ENCODE measurements at regions not wholly inside any gene's neighbourhood (a gene's known extent, or its start where the extent isn't known, plus 50 kb on each side); places are given as distances from the start of the nearest gene placed in this dataset.

DNA sequence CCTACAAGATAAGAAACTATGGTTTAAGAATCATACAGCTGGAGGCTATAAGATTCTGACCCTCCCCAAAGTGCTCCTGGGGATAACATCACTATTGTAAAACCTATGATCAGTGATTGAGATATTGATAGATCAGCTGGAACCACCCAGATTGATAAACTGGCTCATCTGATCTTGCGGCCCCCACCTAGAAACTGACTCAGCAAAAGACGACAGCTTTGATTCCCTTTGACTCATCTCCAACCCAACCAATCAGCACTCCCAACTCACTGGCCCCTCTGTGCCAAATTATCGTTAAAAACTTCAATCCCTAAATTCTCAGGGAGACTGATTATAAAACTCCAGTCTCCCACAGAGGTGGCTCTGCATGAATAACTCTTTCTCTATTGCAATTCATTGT lies 106.4 kb downstream of the SCP2D1 start:
- POLR2A ChIA-PET: no interaction called here
- peaks cover 0 to 6% (median 0%) of the 10 kb centered on the region in 9 donors for H3K9me3 Mint-ChIP-seq
- no peaks in the 10 kb centered on the region for H3K36me3 Mint-ChIP-seq
- H3K27me3 Mint-ChIP-seq: peaks cover 0 to 15% (median 1%) of the 10 kb centered on the region in 5 donors
- no peak for DNase-seq
- no peak overlapping the region for H3K27ac Mint-ChIP-seq
- H3K4me1 Mint-ChIP-seq: no peaks in the 10 kb centered on the region
- no peak for ATAC-seq
- no peak overlapping the region for H3K4me3 Mint-ChIP-seq

DNA sequence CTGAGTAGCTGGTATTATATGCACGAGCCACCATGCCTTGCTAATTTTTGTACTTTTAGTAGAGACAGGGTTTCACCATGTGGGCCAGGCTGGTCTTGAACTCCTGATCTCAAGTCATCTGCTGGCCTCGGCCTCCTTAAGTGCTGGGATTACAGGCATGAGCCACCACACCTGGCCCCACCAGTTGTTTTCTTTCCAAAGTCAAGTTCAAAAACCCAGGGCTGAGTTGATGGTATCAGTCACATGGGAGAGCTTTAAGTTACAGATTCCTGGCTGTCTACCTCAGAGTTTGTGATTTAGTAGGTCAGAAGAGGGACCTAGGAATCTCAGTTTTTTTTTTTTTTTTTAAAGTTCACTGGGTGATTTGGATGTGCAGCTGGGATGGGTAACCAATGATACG lies 107.7 kb downstream of the SCP2D1 start:
- ATAC-seq (no peak), DNase-seq (no peak)
- Mint-ChIP-seq H3K27me3 (peaks cover 0 to 9% (median 2%) of the 10 kb centered on the region in 5 donors), H3K27ac (no peak overlapping the region), H3K36me3 (no peaks in the 10 kb centered on the region), H3K4me1 (no peaks in the 10 kb centered on the region), H3K9me3 (peaks cover 0 to 3% (median 0%) of the 10 kb centered on the region in 9 donors), H3K4me3 (no peak overlapping the region)
- POLR2A ChIA-PET: no interaction called here

GRCh38 chr20:18922251-18922650 lies 108.7 kb downstream of the SCP2D1 start:
- Mint-ChIP-seq H3K27me3 (peaks cover 1 to 9% (median 4%) of the 10 kb centered on the region in 5 donors), H3K9me3 (peaks cover 0 to 3% (median 0%) of the 10 kb centered on the region in 9 donors), H3K4me3 (no peak overlapping the region), H3K36me3 (no peaks in the 10 kb centered on the region), H3K4me1 (no peaks in the 10 kb centered on the region), H3K27ac (no peak overlapping the region)
- POLR2A ChIA-PET: no interaction called here
- ATAC-seq (no peak), DNase-seq (no peak)

GRCh38 chr20:18922898-18923297 lies 109.3 kb downstream of the SCP2D1 start:
- no peak for DNase-seq
- POLR2A ChIA-PET: no interaction called here
- peaks cover 0 to 3% (median 0%) of the 10 kb centered on the region in 9 donors for H3K9me3 Mint-ChIP-seq
- no peaks in the 10 kb centered on the region for H3K4me1 Mint-ChIP-seq
- ATAC-seq: no peak
- H3K4me3 Mint-ChIP-seq: no peak overlapping the region
- H3K36me3 Mint-ChIP-seq: no peaks in the 10 kb centered on the region
- H3K27ac Mint-ChIP-seq: no peak overlapping the region
- H3K27me3 Mint-ChIP-seq: peaks cover 1 to 9% (median 4%) of the 10 kb centered on the region in 5 donors

DNA sequence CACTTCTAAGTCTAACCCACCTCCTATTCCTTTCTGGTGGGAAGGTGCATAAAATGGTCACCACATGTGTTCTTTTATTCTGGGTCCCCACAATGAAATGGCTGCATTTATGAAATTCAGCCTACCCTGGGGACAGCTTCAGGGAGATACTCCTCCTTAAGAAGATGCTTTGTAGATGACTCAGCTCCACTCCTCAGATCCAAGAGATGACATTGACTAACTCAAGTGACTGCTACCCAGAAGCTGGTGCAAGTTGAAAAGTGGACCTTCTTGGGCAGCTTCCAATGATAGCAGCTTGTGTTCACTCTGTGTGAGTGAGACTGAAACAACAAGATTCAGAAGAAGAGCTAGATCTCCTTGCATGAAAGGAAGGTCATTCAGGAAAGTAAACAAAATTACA lies 113.4 kb downstream of the SCP2D1 start:
- Mint-ChIP-seq H3K4me1 (peaks cover 0 to 2% (median 0%) of the 10 kb centered on the region in 4 donors), H3K27ac (no peak overlapping the region), H3K9me3 (peaks cover 0 to 4% (median 0%) of the 10 kb centered on the region in 9 donors), H3K27me3 (peaks cover 1 to 9% (median 6%) of the 10 kb centered on the region in 5 donors), H3K4me3 (no peak overlapping the region), H3K36me3 (no peaks in the 10 kb centered on the region)
- DNase-seq (no peak), ATAC-seq (no peak)
- POLR2A ChIA-PET: no interaction called here

GRCh38 chr20:18928626-18929025 lies 115.0 kb downstream of the SCP2D1 start:
- POLR2A ChIA-PET: no interaction called here
- H3K27me3 Mint-ChIP-seq: peaks cover 1 to 9% (median 6%) of the 10 kb centered on the region in 5 donors
- DNase-seq: no peak
- H3K4me3 Mint-ChIP-seq: no peak overlapping the region
- no peak overlapping the region for H3K27ac Mint-ChIP-seq
- H3K9me3 Mint-ChIP-seq: peaks cover 0 to 4% (median 0%) of the 10 kb centered on the region in 9 donors
- peaks cover 0 to 8% (median under 1%) of the 10 kb centered on the region in 4 donors for H3K4me1 Mint-ChIP-seq
- H3K36me3 Mint-ChIP-seq: no peaks in the 10 kb centered on the region
- no peak for ATAC-seq

- no peak overlapping the region for H3K27ac Mint-ChIP-seq
- H3K36me3 Mint-ChIP-seq: no peaks in the 10 kb centered on the region
- H3K4me1 Mint-ChIP-seq: peaks cover 0 to 8% (median under 1%) of the 10 kb centered on the region in 4 donors
- ATAC-seq: no peak
- H3K9me3 Mint-ChIP-seq: peaks cover 0 to 5% (median 0%) of the 10 kb centered on the region in 9 donors
- no peak for DNase-seq
- POLR2A ChIA-PET: no interaction called here
- no peak overlapping the region for H3K4me3 Mint-ChIP-seq
- peaks cover 0 to 8% (median 2%) of the 10 kb centered on the region in 5 donors for H3K27me3 Mint-ChIP-seq
Measured at GRCh38 chr20:18929800-18930199, 116.2 kb downstream of the SCP2D1 start.

DNA sequence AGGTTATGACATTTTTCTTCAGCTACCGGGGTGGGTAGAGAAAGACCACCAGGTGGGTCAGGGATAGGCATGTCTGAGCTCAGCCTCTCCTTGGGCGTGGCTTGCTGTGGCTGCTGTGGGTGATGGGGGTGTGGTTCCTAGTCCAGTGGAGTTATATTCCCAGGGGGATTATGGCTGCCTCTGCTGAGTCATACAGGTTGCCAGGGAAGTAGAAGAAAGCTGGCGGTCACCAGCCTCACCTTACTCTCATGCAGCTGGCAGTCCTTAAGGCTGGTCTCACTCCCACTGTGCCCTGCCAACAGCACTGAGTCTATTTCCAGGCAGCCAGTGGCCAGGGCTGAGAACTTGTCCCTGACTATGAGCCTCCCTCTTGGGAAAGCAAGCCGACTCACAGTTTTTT lies 130.0 kb downstream of the SCP2D1 start:
- peaks cover 0 to 19% (median 7%) of the 10 kb centered on the region in 9 donors for H3K9me3 Mint-ChIP-seq
- H3K27ac Mint-ChIP-seq: no peak overlapping the region
- H3K4me3 Mint-ChIP-seq: no peak overlapping the region
- peaks cover 0 to 2% (median 0%) of the 10 kb centered on the region in 3 donors for H3K36me3 Mint-ChIP-seq
- H3K27me3 Mint-ChIP-seq: peaks cover 6 to 57% (median 20%) of the 10 kb centered on the region in 5 donors
- no peaks in the 10 kb centered on the region for H3K4me1 Mint-ChIP-seq
- ATAC-seq: no peak
- no peak for DNase-seq
- POLR2A ChIA-PET: no interaction called here

- DNase-seq (no peak), ATAC-seq (no peak)
- POLR2A ChIA-PET: no interaction called here
- Mint-ChIP-seq H3K4me3 (no peak overlapping the region), H3K36me3 (peaks cover 0 to 9% (median 0%) of the 10 kb centered on the region in 3 donors), H3K27me3 (peaks cover 1 to 10% (median 3%) of the 10 kb centered on the region in 5 donors), H3K4me1 (no peaks in the 10 kb centered on the region), H3K27ac (no peak overlapping the region), H3K9me3 (peaks cover 0 to 12% (median 9%) of the 10 kb centered on the region in 9 donors)
Measured at GRCh38 chr20:18956890-18957289, 143.3 kb downstream of the SCP2D1 start.

GRCh38 chr20:18957328-18957727 lies 143.7 kb downstream of the SCP2D1 start:
- Mint-ChIP-seq H3K9me3 (peaks cover 0 to 12% (median 9%) of the 10 kb centered on the region in 9 donors), H3K27ac (no peak overlapping the region), H3K27me3 (peaks cover 1 to 10% (median 3%) of the 10 kb centered on the region in 5 donors), H3K4me3 (no peak overlapping the region), H3K36me3 (peaks cover 0 to 9% (median 0%) of the 10 kb centered on the region in 3 donors), H3K4me1 (no peaks in the 10 kb centered on the region)
- no peak for DNase-seq
- no peak for ATAC-seq
- POLR2A ChIA-PET: no interaction called here

GRCh38 chr20:18971121-18971520 lies 157.5 kb downstream of the SCP2D1 start:
- H3K27ac Mint-ChIP-seq: no peak overlapping the region
- H3K4me1 Mint-ChIP-seq: no peaks in the 10 kb centered on the region
- POLR2A ChIA-PET: no interaction called here
- peaks cover 0 to 18% (median 2%) of the 10 kb centered on the region in 9 donors for H3K9me3 Mint-ChIP-seq
- no peak overlapping the region for H3K4me3 Mint-ChIP-seq
- ATAC-seq (no peak), DNase-seq (no peak)
- H3K27me3 Mint-ChIP-seq: peaks cover 7 to 20% (median 14%) of the 10 kb centered on the region in 5 donors
- no peaks in the 10 kb centered on the region for H3K36me3 Mint-ChIP-seq

DNA sequence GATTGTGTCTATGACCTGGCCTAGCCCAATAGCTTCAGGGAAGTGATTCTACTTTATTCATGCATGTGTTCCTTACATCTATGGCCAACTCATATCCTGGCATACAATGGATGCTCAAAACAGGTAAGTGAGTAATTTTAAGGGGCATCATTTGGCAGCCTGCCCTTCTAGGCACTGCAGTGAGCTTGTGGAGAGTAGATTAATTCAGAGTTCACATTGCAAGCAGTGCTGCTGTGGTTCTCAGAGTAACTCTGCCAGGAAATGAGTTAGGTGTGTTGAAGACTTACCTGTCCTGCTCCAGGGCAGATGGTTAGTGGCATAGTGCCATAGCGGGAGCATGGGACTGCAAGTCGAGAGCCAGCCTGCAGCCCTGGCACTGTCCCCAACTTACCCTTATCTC lies 158.0 kb downstream of the SCP2D1 start:
- POLR2A ChIA-PET: no interaction called here
- DNase-seq (no peak), ATAC-seq (no peak)
- Mint-ChIP-seq H3K9me3 (peaks cover 0 to 14% (median 2%) of the 10 kb centered on the region in 9 donors), H3K4me1 (no peaks in the 10 kb centered on the region), H3K36me3 (no peaks in the 10 kb centered on the region), H3K27ac (no peak overlapping the region), H3K4me3 (no peak overlapping the region), H3K27me3 (peaks cover 7 to 17% (median 9%) of the 10 kb centered on the region in 5 donors)

DNA sequence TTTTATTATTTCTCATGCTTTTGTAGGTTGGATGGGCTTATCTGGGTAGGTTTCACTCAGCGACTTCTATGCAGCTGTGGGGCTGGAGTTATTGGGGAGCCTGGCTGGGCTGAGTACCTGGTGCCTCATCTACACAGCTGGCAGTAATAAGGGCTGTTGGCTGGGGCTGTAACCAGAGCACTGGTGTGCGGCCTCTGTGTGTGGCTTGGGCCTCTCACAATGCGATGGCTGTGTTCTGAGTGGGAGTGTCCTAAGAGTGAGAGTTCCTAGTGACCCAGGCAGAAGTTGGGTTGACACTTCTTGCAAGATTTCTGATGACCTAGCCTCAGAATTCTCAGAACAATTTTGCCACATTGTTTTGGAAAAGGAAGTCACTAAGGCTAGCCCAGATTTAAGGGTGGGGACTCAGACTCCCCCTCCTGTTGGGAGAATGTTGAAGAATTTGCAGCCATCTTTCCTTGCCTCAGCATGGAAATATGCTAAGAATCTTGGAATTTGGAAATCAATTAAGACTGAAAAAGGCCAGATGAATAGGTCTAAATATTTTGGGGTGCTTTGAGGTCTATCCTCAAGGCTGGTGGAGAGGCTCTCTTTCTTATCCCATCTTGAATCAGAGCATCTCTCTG lies 158.8 kb downstream of the SCP2D1 start:
- POLR2A ChIA-PET: no interaction called here
- H3K9me3 Mint-ChIP-seq: peaks cover 0 to 6% (median 0%) of the 10 kb centered on the region in 9 donors
- no peak for DNase-seq
- no peak overlapping the region for H3K27ac Mint-ChIP-seq
- no peaks in the 10 kb centered on the region for H3K4me1 Mint-ChIP-seq
- peaks cover 2 to 12% (median 4%) of the 10 kb centered on the region in 5 donors for H3K27me3 Mint-ChIP-seq
- no peak overlapping the region for H3K4me3 Mint-ChIP-seq
- H3K36me3 Mint-ChIP-seq: no peaks in the 10 kb centered on the region
- ATAC-seq: no peak
